T follicular helper cell (primary cell): ENCODE measurements at regions not wholly inside any gene's neighbourhood (a gene's known extent, or its start where the extent isn't known, plus 50 kb on each side); places are given as distances from the start of the nearest gene placed in this dataset.

Source experiments
- DNase-seq: peaks from one replicate; pipeline ENCODE4 v3.0.0-alpha.2; 2020; ENCODE audit warnings: low read depth

- DNase-seq, result no peak
Observed at GRCh38 chr14:71863766-71864165, 68.5 kb upstream of the RGS6 start.
